ENCODE measurements at regions not wholly inside any gene's neighbourhood (a gene's known extent, or its start where the extent isn't known, plus 50 kb on each side); places are given as distances from the start of the nearest gene placed in this dataset.

GRCh38 chr6:125537090-125537489, 212.3 kb upstream of the HEY2 start:
- no peak for TF ChIP-seq SMC3 (IDR thresholded peaks at IDR 0.05; ENCODE audit: low read depth, low read length)
- TF ChIP-seq CTCF (conservative IDR thresholded peaks at IDR 0.05; ENCODE audit: low read depth, low read length), result no peak
- TF ChIP-seq POLR2A (IDR thresholded peaks at IDR 0.05; ENCODE audit: low read depth, low read length), result no peak
